GM12878 (cell line): ENCODE measurements at regions not wholly inside any gene's neighbourhood (a gene's known extent, or its start where the extent isn't known, plus 50 kb on each side); places are given as distances from the start of the nearest gene placed in this dataset.

ENCODE experiments used
- DPF2 ChIP-seq: fragments of 450-650 bp; IDR thresholded peaks from 2 replicates; pipeline ENCODE4 v1.6.1; 2017; ENCODE audit warnings: mild to moderate bottlenecking
- ELK1 ChIP-seq: IDR thresholded peaks from 2 replicates; pipeline ENCODE4 v1.6.1; 2012; ENCODE audit warnings: low read depth, low read length, improper control_type of control experiment
- EP300 ChIP-seq, 2 experiments: fragments of 150-350 bp in 1 of 2; IDR thresholded peaks; 2 replicates each; pipeline ENCODE4 v1.6.1; 2011 to 2012; ENCODE audit warnings: low read depth in 2 of 2, low read length in 2 of 2, borderline replicate concordance in 1 of 2, improper control_type of control experiment in 1 of 2, inconsistent platforms in 1 of 2; ENCODE audit not compliant: control insufficient read depth in 1 of 2
- JUNB ChIP-seq: IDR thresholded peaks from 2 replicates; pipeline ENCODE4 v1.6.1; 2016; ENCODE audit warnings: antibody characterized with exemption, mild to moderate bottlenecking
- TF ChIP-seq, protein P1 (sequence below): fragments of 450-650 bp; IDR thresholded peaks from 2 replicates; pipeline ENCODE4 v1.6.1; 2017; ENCODE audit warnings: mild to moderate bottlenecking, low read depth, inconsistent platforms; ENCODE audit not compliant: poor library complexity, severe bottlenecking
- TF ChIP-seq, protein P2 (sequence below), 3 experiments: IDR thresholded peaks in 2 of 3; conservative IDR thresholded peaks in 1 of 3; 2 replicates each; pipeline ENCODE4 v1.5.1; 2011; ENCODE audit warnings: low read depth in 3 of 3, low read length in 3 of 3, mild to moderate bottlenecking in 3 of 3, control low read depth in 2 of 3, moderate library complexity in 2 of 3, inconsistent platforms in 1 of 3, mixed read lengths in 1 of 3; ENCODE audit not compliant: control insufficient read depth in 2 of 3, insufficient read depth in 1 of 3; ENCODE audit errors: extremely low read depth in 1 of 3

DNA sequence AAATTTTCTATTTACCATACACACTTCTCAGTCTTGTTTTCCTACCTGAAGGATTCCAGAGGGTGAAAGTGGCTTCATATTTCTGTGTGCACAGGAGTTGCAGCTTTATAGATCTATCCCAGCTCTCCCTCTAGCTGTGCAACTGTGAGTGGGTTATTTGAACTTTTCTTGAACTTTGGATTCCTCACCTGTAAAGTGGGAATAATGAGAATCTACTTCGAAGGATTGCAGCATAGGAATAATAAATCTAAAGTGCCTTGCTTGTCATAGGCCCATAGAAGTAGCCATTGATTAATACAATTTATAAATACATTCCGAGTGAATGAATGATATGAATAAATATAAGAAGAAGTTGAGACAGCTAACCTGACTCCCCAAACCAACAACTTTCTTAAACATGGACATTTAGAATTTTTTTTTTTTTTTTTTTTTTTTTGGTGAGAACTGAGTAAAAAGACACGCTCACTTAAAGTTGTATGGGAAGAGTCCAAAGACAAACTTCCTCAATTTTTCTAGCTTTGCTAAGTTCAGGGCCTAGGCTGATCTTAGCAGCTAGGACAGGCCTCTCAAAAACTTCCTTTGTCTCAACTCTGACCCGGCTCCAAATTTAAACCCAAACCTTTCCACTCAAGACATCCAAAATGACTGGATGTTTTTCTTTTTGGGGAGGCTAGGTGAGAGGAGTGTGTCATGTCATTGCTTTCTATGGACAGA, 203.3 kb upstream of the FBXO11 start:
- TF ChIP-seq, protein P1, sequence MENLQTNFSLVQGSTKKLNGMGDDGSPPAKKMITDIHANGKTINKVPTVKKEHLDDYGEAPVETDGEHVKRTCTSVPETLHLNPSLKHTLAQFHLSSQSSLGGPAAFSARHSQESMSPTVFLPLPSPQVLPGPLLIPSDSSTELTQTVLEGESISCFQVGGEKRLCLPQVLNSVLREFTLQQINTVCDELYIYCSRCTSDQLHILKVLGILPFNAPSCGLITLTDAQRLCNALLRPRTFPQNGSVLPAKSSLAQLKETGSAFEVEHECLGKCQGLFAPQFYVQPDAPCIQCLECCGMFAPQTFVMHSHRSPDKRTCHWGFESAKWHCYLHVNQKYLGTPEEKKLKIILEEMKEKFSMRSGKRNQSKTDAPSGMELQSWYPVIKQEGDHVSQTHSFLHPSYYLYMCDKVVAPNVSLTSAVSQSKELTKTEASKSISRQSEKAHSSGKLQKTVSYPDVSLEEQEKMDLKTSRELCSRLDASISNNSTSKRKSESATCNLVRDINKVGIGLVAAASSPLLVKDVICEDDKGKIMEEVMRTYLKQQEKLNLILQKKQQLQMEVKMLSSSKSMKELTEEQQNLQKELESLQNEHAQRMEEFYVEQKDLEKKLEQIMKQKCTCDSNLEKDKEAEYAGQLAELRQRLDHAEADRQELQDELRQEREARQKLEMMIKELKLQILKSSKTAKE, result no peak
- TF ChIP-seq JUNB, result no peak
- TF ChIP-seq, protein P2, sequence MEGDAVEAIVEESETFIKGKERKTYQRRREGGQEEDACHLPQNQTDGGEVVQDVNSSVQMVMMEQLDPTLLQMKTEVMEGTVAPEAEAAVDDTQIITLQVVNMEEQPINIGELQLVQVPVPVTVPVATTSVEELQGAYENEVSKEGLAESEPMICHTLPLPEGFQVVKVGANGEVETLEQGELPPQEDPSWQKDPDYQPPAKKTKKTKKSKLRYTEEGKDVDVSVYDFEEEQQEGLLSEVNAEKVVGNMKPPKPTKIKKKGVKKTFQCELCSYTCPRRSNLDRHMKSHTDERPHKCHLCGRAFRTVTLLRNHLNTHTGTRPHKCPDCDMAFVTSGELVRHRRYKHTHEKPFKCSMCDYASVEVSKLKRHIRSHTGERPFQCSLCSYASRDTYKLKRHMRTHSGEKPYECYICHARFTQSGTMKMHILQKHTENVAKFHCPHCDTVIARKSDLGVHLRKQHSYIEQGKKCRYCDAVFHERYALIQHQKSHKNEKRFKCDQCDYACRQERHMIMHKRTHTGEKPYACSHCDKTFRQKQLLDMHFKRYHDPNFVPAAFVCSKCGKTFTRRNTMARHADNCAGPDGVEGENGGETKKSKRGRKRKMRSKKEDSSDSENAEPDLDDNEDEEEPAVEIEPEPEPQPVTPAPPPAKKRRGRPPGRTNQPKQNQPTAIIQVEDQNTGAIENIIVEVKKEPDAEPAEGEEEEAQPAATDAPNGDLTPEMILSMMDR (IDR thresholded peaks at IDR 0.05 in 2 of 3, conservative IDR thresholded peaks at IDR 0.05 in 1 of 3; ENCODE audit: control insufficient read depth in 2 of 3, extremely low read depth in 1 of 3, insufficient read depth in 1 of 3, low read depth in 3 of 3, low read length in 3 of 3), result no peak
- no peak for TF ChIP-seq EP300 (IDR thresholded peaks at IDR 0.05; ENCODE audit: borderline replicate concordance in 1 of 2, control insufficient read depth in 1 of 2, low read depth in 2 of 2, low read length in 2 of 2)
- TF ChIP-seq DPF2, result no peak
- no peak for TF ChIP-seq ELK1
